Epithelial cell of proximal tubule (primary cell): ENCODE measurements at regions not wholly inside any gene's neighbourhood (a gene's known extent, or its start where the extent isn't known, plus 50 kb on each side); places are given as distances from the start of the nearest gene placed in this dataset.

ENCODE experiments used
- DNase-seq: peaks from one replicate; pipeline ENCODE4 v3.0.0-alpha.2; 2011; ENCODE audit warnings: low read depth
- H3K4me3 ChIP-seq: 2 replicates; pipeline ENCODE4 v1.5.1; 2011; ENCODE audit warnings: low read depth, mild to moderate bottlenecking, low read length
- CTCF ChIP-seq: conservative IDR thresholded peaks from 2 replicates; pipeline ENCODE4 v1.5.1; 2012; ENCODE audit warnings: low read depth, mild to moderate bottlenecking, low read length

GRCh38 chr5:68383888-68384310 is 168.3 kb downstream of the PIK3R1 start:
- DNase-seq: no peak
- no peak for TF ChIP-seq CTCF
- no peak overlapping the region for H3K4me3 ChIP-seq

GRCh38 chr5:68384936-68385594 is 169.5 kb downstream of the PIK3R1 start:
- no peak for DNase-seq
- TF ChIP-seq CTCF: no peak

DNA sequence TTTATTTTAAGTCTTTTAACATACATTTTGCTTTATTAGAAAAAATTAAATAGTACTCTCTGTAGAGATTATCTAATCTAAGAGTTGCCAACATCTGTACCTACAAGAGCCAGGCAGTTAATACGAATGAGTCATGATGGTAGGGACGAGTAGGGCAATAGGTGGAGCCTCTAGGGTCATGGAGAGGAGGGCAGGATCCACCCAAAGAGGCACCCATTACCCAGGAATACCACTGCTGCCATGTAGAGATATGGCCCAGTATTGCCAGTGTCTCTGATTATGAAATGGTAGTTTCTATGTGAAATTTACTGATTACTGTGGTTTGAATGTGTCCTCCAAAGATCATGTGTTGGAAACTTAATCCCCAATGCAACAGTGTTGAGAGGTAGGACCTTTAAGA is 170.4 kb downstream of the PIK3R1 start:
- TF ChIP-seq CTCF: no peak
- H3K4me3 ChIP-seq: no peak overlapping the region
- DNase-seq: no peak

More at GRCh38 chr5:68384936-68385594, 169.5 kb downstream of the PIK3R1 start:
- H3K4me3 ChIP-seq: no peak overlapping the region

DNA sequence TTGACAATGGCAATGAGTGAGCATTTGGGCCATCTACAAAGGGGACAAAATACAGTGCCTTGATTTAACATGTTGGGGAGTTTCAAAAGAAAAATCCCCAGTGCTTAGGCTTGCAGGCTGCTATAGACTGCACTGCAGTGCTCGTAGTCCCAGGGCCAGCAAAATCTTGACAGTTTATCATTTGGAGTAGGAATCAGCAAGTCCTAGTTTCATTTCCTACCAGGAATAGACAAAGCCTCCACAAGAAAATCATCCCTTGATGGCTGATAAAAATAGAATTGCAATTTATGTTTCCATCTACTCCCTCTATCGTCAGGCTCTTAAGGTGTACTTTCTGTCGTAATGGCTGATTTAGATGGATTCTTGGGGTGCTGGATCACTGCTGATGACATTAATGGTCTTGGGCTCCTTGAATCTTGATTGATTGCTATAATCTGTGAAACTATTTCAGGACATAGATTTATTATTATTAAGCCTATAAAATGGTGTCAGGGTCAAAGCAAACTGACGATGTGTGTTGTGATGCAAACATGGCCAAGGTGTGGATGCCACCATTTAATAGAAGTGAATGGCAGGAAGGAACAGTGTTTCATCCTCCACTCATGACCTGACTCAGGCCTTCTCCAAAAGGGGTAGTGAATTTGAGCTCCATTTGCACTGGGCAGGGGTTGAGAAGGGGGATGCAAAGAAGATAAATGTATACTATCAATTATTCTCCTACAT is 171.7 kb downstream of the PIK3R1 start:
- no peak for DNase-seq
- TF ChIP-seq CTCF: no peak
- H3K4me3 ChIP-seq: no peak overlapping the region

GRCh38 chr5:68389618-68390017 is 174.1 kb downstream of the PIK3R1 start:
- TF ChIP-seq CTCF: no peak
- no peak for DNase-seq

GRCh38 chr5:68392617-68393016 is 177.1 kb downstream of the PIK3R1 start:
- DNase-seq: no peak
- H3K4me3 ChIP-seq: no peak overlapping the region
- no peak for TF ChIP-seq CTCF

More at GRCh38 chr5:68389618-68390017, 174.1 kb downstream of the PIK3R1 start:
- H3K4me3 ChIP-seq: no peak overlapping the region
